ENCODE measurements at regions not wholly inside any gene's neighbourhood (a gene's known extent, or its start where the extent isn't known, plus 50 kb on each side); places are given as distances from the start of the nearest gene placed in this dataset.
"Not testable (repeated sequence)": the region's sequence is repeated elsewhere in the genome, so short reads cannot be mapped to it uniquely, and the experiment has no call there.

DNA sequence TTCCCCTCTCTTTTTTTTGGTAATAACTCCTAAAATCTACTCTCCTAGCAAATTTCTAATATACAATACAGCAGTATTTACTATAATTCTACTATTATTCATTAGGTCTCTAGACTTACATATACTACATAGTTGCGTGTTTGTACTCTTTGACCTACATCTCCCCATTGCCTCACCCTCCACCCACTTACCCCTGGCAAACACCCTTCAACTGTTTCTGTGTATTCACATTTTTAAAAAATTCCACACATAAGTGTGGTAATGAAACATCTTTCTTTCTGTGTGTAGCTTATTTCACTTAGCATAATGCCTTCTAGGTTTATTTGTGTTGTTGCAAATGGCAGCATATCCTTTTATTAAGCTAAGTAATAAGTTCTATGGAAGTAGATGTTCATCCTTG, 336.0 kb downstream of the CCDC85A start:
- DNase-seq = no peak

DNA sequence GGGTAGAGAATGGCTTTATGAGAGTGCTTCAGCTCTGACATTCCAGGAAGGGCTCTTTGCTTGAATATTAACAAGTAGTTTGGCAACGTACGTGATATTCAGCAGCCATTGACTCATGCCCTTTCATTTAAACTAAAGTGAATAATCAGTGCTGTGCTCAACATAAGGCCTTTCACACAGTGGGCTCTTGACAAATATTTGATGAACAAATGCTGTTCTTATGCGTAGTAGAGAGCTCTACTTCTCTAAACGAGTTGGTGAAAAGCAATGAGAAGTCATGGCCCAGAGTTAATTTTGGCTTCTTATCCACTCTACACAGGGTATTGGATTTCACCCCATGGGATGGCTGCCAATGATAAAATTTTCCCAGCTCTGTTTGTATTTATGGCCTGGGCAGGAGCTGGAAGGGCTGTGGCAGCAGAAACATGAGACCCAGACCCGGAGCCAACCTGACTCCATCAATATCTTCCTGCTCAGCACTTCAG, 338.9 kb downstream of the CCDC85A start:
- peak; percentile 22 for DNase-seq

DNA sequence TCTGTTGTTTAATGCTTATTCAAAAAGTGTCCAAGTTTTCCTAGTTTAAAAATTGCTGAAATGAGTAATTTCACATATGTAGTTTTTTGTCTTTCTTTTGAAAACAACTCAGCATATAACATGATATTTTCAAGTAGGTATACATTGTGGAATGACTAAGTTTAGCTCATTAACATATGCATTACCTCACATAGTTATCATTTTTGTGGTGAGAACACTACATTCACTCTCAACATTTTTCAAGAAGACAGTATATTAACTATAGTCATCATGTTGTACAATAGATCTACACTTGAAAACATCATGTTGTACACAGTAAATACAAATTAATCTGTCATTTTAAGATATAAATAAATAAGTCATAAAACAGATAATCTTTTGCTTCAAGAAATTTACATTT, 340.0 kb downstream of the CCDC85A start:
- DNase-seq = no peak

DNA sequence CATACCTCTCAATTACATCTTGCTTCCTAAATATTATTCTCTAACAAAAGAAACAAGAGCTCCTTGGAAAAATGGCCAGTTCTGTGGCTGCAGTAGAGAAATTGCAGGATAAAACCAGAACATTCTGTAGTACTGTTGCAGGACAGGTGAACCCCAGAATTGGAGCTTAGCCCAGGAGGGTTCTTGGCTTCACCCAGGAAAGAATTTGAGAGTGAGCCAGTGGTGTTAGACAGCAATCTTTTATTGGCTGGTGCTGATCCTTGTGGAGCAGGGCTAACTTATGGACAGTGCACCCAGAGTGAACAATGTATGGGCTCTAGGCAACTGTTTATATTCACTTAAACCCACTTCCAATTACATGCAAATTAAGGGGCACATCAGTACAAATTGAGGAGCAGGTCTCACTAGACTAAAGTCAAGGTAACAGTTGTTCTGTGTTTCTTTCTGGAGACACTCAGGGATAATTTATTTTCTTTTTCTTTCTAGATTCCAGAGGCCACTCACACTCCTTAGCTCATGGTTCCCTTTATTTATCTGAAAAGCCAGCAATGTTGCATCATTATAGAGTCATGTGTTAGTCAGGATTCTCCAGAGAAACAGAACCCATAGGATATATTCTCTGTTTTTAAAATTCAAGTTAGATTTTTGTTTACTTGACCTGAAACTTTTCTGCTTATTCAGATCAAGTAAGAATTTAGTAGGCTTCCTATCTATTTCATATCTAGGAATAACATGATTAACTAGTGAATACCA, 348.1 kb downstream of the CCDC85A start:
- no peak for DNase-seq

DNA sequence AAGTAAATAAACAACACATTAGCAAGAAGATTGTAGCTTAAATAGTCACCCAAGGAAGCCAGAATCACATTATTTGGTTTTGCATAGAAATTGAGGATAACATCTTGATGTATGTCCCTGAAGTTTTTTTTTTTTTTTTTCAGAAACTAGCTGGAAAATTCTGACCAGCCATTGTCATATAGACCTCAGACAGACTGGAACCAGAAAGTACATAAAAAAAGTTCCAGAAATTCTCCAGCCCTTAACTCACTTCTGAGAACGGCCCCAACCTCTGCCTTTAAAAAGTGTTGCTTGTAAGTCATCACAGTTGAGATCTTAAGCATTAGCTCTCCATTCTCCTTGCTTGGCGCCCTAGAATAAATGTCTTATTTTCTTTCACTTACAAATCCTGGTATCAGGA, 350.5 kb downstream of the CCDC85A start:
- DNase-seq = no peak

DNA sequence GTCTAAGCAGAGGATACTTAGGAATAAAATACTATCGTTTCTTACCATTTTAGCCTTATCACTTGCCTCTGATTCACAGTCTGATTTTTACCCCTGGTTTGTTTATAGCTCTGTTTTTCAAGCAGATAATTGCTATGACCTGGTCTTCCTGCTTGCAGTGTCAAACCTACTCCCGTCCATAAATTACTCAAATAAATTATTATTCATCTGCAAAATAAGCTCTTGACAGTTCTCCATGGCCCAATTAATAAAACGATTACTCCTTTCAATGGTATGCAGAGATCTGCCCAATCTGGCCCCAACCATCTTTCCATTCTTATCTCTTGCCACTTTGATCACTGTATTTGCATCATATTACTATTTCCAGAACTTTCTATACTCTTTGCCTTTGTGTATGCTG, 354.0 kb downstream of the CCDC85A start:
- no peak for DNase-seq

DNA sequence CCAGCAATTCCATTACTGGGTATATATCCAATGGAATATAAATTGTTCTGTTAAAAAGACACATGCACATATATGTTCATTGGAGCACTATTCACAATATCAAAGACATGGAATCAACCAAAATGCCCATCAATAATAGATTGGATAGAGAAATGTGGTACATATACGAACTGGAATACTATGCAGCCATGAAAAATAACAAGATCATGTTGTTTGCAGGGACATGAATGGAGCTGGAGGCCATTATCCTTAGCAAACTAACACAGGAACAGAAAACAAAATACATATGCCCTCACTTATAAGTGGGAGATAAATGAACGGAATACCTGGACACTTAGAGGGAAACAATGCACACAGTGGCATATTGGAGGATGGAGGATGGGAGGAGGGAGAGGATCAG, 355.8 kb downstream of the CCDC85A start:
- DNase-seq = no peak

DNA sequence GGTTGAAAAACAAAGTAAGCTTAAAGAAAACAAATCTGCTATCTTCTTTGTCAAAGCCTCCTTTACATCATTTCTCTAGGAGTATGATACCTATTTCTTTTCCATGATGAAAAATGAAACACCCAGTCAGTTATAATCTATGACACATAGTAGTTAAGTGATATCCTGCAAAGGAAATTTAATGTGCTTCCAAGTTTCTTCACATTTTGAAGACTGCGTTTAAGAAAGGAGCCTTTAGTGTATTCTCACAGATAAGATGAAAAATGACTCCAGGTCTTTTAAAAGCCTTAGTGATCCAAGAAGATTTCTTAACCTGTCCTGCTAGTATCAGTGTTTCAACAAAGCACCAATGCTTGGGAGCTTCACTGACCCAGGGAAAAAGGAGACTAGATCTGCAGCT, 356.7 kb downstream of the CCDC85A start:
- DNase-seq = no peak

DNA sequence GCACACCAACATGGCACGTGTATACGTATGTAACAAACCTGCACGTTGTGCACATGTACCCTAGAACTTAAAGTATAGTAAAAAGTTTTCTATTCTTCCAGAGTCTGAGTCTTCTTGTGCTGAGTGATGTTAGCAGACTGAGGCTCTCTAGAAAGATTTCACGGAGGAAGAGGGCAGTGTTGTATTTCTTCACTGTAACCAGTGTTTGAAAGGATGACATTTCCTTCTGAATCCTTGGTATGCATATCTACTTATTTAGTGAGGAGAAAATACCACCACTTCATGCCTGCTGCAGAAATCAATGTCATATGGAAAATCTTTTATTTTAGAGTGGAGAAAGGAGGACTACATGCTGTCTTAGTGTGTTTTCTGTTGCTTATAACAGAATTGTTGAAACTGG, 357.1 kb downstream of the CCDC85A start:
- no peak for DNase-seq

DNA sequence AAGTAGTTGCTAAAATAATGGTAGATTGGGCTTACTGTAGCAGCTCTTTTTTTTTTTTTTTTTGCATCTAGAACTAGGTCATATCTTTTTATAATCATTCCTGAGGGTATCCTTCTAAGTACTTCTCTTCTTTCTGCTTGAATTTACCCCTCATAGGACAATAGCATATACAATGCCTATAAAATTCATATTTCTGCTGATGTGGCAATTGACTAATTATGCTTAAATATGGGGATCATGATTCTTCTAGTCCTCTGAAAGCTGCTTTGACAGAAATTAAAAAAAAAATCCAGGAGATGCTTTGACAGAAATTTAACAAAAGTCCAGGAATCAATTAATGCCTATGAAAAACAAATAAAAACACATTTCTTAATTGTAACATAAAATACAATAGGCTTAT, 358.4 kb downstream of the CCDC85A start:
- no peak for DNase-seq

DNA sequence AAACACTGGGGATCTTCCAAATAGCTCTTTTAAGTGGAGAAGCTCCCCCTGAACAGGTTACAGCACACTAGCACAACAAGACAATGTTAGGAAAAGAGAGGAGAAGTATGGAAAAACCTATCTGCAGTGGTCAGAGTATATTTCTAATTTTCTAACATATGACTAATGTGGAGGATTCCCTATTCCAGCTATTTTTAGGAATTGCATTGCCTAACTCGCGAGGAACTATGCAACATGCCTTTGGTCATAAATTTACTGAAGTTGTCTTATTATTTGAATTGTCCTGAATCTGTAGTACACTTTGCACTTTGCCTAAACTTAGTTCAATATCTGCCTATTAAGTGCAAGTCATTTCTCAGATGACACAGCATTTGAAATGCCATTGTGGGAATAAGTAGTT, 381.4 kb downstream of the CCDC85A start:
- no peak for DNase-seq

DNA sequence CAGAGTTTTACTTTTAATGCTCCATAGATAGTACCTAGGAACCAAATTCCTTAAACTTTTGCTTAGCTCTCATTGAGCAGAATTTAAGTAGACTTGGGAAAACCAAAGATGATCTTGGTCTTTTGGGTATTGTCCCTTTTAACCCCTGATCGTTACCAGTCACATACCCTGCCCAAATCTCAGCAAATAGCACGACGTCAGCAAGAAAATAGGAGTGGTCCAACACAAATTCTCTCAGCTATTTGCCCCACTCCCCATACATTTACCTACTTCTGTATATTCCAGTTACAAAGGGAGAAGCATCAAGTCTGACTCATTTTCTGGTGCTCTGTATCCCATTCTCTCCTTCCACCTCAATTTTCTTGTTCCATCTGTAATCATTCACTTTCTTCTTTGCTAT, 387.3 kb downstream of the CCDC85A start:
- DNase-seq = no peak

DNA sequence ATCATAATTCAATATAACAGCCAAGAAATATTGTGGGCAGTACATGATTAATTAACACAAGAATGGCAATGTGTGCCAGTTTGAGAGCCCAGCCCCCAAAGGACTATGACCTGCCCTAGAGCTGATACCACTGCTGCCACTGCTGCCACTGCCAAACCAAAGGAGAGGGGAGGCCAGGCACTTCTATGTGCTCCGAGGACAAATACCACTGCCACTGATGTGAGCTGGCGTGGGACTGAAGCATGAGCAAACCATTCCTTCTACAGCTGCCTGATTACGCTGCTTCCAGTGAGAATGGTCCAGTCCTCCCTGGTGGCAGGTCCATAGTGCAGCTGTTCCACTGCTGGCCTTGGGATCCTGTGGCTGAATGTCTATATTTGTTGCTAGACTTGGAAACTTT, 392.2 kb downstream of the CCDC85A start:
- no peak for DNase-seq

DNA sequence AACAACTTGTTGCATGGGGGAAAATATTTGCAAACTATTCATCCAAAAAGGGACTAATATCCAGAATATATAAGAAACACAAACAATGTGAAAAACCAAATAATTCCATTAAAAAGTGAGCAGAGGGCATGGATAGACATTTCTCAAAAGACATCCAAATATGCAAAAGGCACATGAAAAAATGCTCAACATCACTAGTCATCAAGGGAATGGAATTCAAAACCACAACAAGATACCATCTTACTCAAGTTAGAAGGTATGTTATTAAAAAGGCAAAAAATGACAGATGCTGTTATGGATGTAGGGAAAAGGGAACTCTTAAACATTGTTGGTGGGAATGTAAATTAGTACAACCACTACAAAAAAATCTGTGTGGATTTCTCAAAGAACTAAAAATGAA, 396.5 kb downstream of the CCDC85A start:
- no peak for DNase-seq

DNA sequence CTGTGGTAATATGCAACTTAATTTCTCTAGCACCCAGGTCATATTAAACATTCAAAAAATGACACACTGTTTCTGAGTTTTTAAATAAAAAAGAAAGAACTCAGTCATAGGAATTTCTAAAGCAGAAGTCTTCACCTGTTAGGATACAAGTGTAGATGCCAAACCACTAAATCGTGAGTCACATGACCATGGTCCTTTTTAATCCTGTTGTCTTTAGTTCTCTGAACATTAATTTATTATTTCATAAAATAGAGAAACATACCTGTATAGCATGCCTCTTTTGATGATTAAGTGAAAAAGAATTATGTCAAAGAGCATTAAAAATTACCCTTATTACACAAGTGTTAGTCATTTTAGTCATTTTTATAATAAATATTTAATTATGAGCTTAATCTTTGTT, 398.8 kb downstream of the CCDC85A start:
- no peak for DNase-seq

DNA sequence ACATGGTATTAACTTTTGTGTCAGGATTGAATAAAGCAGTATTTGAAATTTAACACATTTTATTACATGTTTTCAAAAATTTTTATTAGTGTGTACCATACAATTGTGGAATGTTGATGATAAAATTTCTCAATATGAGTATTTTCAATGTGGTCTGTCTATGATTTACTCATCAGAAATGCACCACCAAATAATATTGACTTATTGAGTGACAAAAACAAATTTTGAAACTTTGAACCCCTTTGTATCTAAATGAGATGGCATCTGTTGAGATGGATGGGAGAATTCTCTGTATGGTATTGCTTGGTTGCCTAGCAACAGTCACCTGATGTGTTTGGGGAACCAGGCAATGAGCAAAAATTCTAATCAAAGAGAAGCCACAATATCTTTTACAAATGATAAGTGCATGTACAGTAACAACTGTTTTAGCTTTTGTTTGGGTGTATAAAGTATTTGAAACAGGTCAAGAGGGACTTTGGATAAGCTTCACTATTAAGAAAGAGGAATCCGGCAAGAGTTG, 400.1 kb downstream of the CCDC85A start:
- peak; percentile 33 for DNase-seq

DNA sequence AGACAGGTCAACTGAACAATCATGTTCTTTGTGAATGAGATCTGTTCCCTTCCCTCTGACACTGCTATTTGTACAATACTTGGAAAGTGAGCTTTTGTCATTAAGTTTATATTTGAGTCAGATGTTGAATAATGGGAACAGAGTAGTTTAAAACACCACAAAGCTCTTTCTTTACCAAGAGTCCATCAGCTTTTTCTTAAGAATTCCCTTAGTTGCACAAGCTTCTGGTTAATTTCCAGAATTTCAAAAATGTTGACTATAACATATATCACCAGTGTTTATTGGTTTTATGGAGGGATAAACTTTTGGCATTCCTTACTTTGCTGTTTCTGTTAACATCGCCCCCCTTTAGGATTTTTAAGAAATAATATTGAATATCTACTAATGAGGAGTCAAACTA, 403.7 kb downstream of the CCDC85A start:
- DNase-seq = no peak

DNA sequence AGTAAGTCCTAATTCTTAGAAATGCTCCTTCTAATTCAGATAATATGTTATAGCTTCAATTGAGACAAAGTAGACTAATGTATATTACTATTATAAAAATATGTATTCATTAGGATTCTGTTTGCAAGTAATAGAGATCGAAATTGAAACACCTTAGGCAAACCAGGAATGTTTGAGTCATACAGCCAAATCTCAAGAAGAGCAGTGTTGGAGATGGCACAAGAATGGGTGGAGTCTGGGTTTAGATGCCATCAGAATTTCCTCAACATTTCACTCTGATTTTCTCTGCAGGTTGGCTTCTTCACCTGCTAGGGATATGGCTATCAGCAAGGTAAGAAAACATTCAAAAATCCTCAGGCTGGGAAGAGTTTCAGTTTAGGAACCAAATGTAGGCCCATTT, 405.4 kb downstream of the CCDC85A start:
- no peak for DNase-seq

DNA sequence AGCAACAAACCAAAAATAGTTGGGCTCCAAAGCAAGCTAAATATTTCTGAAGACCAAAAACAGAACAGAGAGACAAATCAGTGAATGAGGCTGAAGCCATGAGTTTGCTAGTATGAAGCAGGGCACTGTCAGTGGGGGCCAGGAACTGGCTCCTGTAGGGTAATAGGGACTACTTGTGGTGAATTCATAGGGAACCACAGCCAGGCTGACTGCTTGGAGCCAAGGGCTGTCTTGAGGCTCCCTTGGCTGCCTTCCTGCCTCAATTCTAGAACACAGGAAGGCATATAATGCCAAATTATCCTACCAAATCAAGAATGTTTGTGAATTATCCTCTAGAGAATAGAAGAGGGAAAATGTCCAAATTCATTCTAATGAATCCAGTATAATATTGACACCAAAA, 406.0 kb downstream of the CCDC85A start:
- no peak for DNase-seq

DNA sequence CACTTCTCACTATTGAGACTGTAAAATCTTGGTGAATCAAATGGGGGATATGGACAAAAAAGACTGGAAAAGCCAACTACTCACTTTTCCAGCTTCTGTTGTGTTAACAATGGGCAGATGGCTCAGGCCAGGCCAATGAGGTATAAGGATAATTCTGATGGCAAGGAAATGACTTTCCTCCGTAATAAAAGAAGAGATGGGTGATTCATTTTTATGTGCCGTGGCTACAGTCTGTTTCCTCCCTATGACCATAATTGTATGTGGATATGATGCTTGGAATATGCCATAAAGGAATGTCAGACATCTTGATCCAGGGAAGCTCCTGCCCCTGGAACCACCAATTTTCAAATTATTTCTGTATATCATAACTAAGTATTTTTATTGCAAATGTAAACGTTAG, 406.8 kb downstream of the CCDC85A start:
- DNase-seq = no peak

DNA sequence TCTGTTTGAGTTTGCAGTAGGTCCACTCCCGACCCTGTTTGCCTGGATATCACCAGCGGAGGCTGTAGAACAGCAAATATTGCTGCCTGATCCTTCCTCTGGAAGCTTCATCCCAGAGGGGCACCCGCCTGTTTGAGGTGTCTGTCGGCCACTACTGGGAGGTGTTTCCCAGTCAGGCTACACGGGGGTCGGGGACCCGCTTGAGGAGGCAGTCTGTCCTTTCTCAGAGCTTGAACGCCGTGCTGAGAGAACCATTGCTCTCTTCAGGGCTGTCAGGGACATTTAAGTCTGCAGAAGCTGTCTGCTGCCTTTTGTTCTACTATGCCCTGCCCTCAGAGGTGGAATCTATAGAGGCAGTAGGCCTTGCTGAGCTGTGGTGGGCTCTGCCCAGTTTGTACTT, 422.3 kb downstream of the CCDC85A start:
- not testable (repeated sequence) for DNase-seq

DNA sequence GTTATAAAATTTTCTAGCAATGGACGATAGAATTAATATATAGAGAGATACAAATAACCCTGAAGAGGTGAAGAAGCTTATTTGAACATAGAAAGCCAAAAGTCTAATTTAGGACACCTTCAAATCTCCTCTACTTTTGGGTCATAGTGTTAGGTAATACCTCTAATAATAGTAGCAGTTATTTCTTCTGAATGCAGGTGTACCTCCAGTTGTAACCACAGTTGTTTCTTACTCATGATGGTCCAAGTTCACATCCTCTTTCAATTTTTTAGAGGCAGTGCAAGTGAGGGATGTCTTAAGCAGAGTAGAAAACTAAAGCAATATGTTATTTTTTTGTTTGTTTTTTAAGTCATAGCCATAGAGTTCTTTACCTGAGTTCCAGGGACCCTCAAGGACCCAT, 429.5 kb downstream of the CCDC85A start:
- DNase-seq = no peak

DNA sequence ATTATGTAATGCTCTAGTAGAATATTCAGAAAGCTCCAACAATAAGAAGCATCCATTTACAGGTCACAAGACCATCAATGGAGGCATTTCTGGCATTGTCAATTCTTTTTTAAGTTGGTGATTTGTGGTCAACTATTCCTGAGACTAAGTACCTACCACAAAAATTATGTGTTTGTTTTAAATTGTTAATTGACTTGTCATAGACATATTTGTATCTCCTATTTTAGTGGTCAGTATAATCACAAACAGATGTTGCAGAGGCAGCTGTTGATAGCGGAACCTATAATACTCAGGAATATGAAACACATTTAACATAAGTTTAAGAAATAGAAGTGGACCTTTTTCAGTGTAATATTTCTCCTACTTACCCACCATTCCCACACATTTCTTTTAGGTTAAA, 430.1 kb downstream of the CCDC85A start:
- no peak for DNase-seq

DNA sequence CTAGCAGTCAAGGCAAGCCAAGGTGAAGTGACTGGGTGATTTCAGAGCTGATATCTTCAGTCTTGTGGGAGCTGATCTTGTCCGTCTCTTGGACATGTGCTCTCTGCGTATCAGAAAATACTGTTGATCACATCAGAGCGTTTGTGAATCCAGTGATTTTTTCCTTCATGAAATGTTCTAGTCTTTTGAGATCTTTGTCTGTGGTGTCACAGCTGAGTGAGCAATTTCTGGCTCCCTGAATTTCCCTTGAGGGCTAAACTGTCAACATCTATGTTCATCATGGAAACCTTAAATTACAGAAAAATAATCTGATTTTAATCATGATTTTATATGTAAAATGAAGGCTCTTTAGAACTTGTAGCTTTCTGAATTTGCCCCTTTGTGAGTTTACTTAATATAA, 432.0 kb downstream of the CCDC85A start:
- DNase-seq = peak; percentile 81

DNA sequence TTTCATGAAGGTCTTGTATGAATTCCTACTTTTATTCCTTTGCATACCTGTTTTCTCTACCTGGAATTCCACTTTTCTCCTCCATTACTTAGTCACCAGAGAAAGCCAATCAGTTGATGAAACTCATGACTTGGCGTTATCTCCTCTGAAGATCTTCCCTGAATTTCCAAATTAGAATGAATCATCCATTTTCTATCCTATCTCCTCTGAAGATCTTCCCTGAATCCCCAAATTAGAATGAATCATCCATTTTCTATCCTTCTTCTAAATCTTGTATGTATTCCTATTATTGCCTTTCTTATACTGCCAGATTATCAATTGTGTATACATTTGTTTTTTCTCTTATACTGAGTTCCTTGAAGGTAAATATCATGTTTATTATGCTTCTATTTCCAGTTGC, 440.4 kb downstream of the CCDC85A start:
- DNase-seq = no peak
